HG03159 (cell line): ENCODE measurements at regions not wholly inside any gene's neighbourhood (a gene's known extent, or its start where the extent isn't known, plus 50 kb on each side); places are given as distances from the start of the nearest gene placed in this dataset.

ENCODE experiments used
- ATAC-seq: cut with Tn5 transposase; IDR thresholded peaks from one replicate; pipeline ENCODE4 v1.9.1; 2021; ENCODE audit warnings: mild to moderate bottlenecking, moderate library complexity; ENCODE audit not compliant: unreplicated experiment

DNA sequence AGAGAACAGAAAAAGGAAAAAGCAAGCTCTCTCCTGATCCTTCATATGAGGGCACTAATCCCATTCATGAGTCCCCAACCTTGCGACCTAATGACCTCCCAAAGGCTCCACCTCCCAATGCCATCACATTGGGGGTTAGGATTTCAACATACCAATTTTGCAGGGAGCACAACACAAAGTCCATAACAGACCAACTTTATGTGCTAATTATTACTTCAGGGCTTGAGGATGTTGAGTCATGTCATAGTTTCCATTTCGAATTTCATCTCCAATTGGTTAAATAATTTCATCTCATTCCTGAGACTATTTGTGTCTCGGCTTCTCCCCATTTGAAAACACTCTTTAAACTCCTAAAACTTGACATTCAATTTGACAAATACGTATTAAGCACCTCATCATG, 69.9 kb upstream of the KLF7 start:
- ATAC-seq = no peak

DNA sequence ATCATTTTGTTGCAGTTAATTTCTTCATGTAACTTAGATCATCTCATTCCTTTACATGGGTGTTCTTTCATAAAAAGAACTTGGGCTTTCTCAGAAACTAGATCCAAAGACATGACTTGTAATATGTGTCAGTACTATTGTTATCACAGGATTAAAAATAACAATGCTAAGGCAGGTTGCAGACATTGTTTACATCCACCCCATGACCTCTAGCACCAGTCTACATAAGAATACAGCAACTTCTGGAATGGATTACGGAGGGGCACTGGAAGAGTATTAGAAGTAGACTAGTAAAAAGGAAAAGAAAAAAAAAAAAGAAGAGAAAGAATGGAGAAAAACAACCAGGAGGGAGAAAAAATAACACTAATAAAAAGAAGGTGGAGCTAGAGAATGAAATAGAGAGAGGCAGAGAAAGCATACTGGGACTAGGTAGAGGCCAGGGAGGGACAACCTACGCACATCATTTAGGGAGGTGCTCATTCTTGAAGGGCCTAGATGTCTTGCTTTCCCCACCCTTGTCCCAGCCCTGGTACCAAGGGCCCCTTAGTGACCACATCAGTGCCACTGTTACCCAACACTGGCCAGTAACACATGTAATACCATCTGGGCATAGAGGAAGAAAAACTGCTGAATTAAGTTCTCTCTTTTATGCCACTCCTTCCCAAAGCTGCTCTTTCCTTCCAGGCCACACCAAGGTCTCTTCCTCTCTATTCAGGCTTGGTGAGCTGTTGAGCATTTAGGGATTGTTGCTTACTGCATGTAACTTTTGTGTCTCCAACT, 70.6 kb upstream of the KLF7 start:
- no peak for ATAC-seq

DNA sequence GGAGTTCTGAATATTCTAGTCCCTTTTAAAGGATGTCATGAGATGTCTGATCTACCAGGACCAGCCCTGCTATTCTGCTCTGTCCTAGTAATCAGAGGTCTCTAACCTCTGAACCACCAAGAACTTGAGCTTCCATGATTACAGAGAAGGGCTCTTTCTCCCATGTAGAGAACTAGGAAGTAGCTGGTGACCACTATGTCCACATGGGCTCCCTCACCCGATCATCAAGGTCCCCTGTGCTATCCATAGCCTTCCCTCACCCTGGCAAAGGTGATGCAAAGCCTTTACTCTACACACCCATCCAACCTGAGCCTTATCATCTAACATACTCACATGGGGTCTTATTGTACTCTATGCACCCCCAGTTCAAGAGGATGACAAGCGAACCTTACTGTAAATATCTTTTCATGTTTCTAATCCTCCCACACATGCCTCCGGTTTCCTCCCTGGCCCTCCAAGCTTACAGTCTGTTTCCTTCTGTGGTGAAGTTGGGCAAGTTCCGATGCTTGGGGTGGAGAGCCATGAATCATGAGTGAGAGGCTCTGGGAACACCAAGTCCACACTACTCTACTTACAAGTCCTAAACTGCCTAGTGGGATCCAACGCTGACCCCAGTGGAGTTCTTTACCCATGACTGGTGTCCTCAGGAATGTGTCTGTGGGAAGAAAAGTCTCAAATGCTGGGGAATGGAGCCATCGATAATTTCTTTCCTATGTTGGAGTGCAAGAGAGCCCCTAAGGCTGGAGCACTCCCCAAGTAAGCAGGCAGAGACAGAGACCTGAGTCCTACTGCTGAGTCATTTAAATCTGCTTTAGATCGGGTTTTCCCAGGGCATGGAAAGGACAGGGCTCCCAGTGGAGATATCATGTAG, 73.3 kb upstream of the KLF7 start:
- no peak for ATAC-seq

DNA sequence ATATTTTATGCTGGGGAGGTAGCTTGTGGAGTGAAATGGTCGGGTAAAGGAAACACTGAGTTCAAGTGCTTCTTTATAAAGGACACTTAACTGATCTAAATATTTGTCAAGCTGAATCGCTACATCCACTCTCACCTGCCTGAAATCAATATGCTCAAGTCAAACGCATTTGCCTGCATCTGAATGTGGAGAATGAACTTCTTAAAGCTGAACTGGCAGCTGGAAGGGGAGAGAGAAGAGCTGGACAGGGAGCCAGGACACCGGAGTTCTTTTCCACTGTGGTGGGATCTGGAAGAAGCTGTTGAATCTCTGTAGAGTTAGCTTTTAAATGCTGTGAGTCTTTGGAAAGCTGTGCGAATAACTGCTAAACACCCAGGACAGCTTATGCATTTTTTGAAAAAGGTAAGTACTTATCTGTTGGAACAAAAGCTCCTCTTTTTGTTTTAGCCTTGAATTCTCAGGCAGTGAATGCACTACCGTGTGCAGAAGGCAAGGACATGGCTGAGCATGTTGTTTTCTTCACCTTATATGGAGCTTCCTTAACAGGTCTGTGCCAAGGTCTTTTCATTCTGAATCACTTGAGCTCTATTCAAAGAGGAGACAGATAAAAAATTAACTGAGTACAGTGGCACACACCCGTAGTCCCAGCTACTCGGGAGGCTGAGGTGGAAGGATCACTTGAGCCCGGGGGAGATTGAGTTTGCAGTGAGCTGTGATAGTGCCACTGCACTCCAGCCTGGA, 74.2 kb upstream of the KLF7 start:
- ATAC-seq = no peak

DNA sequence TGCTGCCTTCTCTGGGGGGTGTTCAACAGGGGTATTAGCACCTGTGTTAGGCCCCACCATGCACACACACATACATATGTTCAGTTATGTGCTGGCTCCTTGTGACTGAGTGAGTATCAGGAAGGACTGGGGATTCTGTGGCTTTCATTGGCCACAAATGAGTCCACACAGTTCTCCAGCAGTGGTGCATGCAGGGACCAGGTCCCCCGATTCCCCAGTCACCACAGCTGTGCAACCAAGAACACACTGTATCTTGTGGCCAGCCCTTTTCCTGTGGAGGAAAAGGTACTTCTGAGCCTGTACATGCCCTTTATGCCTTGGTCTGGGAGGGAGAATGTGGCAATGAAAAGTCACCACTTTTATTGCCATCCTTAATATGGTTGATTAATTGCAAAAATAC, 74.9 kb upstream of the KLF7 start:
- no peak for ATAC-seq

DNA sequence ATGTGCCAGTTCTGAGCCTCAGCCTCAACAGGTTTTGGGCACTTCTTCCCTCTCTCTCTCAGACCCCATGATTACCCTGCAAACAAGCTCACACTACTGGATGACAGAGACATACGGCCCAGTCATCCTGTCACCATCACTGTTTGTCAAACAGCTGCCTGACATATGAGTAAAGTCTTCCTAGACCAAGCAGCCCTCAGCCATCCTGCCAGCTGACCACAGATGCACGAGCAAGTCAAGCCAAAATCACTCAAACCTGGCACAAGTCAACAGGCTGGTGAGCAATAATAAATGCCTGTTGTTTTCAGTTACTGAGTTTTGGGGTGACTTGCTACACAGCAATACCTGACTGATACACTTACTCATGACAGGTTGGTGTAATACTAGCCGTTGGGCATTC, 75.5 kb upstream of the KLF7 start:
- ATAC-seq = no peak

DNA sequence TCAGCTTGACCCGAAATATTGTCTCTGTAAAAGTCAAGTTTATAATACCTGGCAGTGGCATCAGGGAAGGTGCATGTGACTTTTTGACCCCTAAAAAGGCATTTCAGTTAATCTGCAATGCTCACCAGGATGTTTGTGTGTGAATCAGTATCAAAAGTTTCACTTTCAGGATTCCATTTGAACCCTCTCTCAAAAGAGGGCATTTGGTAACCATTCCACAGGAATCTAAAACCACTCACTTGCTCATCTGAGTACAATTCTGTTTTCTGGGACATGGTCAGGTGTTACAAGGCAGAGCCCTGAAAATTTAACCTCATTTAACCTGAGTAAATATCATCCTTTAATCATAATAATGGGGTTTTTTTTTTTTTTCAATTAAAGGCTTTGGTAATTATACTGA, 77.9 kb upstream of the KLF7 start:
- ATAC-seq = no peak

DNA sequence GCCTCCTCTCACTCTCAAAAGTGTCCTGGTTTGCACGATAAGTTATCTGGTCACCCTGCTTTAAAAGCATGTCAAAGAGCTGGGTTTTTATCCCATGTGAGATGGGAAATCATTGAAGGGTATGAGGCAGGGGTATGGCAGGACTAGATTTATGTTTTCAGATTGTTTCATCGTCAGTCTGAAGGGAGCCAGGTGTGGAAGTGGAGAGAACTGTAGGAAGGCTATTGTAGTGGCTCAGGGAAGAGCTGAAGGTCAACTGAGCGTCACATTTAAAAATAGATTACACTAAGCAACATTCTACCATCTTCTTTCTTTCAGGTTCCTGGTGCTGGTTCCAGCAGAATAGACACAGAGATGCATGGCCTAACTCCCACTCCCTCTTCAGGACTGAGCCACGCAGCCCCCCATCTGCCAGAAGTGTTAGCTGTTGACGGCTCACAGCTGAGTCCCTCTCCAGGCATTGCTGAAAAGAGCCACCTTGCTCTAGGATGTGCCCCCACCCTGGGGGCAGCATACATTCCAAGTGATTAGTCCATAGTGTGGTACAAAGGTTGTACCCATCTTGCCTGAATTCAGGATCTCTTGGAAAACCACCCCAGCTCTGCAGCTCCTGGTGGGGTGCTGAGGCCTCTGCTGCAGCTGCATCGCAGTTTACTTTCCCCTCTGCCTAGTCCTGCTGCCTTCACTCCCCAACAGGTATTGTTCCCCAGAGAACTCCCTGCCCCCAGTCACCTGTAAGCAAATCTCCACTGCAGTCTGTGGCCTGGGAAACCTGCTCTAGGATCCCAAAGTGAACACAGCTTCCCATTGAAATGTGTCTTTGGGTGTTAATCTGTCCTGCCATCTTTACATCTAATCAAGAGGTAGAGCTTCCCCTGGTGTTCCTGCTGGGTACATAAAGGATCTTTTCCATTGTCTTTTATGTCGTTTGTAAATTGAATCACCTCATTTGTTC, 79.5 kb upstream of the KLF7 start:
- no peak for ATAC-seq

DNA sequence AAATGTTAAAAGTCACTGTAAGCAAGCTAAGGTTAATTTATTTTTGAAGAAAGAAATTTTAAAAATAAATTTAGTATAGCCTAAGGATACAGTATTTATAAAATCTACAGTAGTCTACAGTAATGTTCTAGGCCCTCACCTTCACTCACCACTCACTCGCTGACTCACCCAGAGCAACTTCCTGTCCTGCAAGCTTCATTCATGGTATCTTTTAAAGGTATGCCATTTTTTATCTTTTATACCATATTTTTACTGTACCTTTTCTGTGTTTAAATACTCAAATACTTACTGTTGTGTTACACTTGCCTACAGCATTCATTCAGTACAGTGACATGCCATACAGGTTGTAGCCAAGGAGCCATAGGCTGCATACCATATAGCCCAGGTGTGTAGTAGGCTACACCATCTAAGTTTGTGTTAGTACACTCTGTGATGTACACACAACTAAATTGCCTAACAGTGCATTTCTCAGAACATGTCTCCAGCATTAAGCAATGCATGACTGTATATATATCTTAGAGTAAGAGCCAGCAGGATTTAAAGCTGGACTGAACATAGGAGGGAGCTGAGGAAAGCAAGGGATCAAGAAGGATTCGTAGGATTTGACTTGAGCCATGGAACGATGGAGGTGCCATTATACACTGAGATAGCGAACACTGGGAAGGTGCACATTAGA, 83.1 kb upstream of the KLF7 start:
- no peak for ATAC-seq

DNA sequence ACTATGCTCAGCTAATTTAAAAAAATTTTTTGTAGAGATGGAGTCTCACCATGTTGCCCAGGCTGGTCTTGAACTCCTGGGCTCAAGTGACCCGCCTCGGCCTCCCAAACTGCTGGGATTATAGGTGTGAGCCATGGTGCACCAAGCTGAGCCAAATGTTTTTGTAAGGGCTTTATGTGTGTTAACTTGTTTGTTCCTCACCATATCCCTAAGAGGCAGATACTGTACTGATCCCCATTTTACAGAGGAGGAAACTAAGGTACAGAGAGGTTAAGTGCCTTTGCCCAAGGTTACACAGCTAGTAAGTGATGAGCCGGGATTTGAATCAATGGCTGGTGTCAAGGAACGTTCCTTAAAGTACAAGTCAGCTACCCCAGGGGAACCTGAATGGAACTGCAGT, 85.3 kb upstream of the KLF7 start:
- ATAC-seq = no peak

DNA sequence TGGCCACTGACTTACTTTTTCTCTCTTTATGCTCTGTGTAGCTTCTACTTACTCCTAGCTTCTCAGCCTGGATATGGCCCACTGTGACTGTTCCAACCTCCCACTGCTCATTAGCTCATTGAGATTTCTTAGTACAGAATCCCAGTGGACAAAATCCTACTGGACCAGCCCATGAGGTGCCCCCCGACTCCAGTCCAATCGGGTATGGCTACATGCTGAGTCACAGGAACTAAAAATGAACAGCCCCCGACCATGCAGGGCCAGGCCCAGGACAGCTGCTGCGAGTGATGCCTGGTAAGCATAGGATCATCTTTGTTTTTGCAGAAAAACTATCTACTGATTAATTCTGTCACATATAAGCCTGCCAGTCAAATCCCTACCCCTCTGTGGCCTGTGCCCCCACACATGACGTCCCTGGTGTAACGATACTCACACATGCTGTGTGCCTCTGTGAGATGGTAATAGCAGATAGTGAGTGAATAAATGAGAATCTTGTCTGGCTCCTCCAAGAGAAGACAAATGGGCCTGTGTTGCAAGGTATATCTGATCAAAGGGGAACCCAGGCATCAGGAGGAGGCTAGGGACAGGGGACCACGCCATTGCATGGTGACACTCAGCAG, 85.9 kb upstream of the KLF7 start:
- ATAC-seq = no peak

DNA sequence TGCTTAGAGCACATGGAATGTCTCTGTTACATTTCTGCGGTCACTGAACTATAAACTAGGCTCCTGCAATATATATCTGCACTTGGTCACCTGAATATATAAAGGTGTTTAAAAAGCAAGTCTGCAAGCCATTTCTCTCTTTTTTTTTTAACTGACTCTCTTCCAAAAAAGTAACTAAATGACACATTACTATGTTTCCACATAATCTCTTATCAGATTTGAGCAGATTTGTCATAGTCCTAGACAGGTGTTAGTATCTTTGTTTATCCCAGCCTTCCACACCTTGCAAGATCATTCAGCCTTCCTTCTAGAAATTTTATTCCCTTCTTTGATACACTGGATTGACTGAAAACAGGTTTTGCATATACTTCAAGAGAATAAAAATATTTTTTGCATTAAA, 86.7 kb upstream of the KLF7 start:
- ATAC-seq = no peak

DNA sequence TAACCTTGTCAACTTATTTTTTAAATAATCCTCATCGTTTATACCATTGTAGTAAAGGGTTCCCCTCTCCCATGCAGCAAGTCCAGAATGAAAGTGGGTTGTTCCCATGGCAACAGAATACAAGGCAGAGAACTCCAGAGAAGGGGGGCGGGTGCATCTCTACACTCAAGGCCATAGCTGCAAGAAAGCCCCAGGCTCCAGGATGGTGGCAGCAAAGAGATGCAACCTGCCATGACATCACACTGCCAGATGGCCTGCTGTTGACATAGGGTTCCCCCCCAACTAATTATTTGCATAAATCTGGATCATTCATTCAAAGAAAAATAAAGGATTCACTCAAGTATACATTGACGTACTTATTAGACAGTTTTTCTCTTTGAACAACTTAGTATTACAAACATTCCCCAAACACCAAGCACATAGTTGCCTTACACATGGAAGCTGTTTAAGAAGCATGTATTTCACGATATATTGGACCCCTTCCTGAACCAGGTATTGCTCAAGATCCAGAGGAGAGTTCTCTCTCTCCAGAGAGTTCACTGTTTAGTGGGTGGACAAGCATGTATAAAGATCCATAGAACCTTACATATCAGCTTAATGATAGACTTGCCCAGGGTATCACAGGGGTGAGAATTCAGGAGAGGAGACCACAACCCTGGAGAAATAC, 87.4 kb upstream of the KLF7 start:
- no peak for ATAC-seq

DNA sequence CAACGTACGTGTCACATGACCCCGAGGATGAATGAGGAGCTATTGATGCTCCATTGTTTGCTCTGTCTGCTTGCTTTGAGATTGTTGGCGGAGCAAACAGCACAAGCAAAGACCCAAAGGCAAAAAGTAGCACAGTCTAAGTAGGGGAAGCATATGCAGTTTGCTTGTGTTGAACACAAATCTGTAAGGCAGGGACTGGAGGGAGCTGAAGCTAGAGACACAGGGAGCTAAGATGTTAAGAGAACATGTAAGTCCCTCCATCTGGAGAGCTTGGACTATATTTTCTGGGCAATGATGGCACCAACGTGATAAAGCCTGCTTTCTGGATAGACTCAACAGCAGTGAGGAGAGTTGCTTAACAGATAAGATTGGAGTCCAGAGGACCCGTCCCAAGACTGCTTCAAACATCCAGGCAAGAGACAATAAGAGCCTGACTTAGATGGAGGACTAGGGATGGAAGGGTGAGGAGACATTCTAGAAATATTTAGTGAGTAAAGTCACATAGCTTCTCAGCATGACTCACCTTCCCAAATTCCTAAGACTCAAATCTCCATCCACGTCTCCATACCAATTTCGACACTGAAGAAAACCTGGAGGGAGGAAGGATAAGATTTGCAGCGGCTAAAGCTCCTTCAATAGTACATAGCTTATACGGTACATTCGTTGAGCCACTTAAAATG, 88.1 kb upstream of the KLF7 start:
- ATAC-seq = no peak

DNA sequence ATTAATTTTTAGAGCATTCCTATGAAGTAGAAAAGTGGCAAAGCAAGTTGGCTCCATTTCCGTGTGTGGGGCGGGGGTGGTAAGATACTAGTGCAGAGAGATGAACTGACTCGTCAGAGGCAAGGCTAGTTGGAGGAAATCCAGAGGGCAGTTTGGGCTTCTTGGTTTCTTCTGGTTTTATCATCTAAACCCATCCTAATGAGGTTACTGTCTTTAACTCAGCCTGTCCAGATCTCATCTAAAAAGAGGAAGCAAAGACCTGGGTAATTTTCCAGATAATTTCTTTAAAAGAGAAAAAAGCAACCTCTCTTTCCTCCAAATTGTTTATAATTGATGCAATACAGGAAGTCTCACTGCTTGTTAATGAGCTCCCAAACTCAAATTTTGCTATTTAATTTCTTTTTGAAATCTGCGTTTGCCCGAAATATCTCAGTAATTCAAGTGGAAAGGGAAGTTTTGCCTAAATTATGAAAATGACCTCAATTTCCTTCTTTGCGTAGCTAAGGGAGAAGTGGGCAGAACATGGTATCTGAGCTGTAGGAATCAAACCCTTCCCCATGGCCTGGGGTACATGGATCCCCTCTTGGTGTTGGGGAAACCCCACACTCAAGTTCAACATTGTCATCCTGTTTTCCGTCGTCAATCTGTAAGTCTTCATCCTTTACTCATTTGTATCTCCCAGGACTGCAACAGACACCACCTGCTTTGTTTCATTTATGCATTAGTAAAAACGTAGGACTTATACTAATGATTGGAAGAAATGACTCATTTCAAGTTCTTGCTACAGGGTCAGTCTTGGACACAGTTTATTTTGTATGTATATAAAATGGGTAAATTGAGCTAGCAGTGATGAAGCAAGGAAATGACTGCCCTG, 89.1 kb upstream of the KLF7 start:
- ATAC-seq = no peak

DNA sequence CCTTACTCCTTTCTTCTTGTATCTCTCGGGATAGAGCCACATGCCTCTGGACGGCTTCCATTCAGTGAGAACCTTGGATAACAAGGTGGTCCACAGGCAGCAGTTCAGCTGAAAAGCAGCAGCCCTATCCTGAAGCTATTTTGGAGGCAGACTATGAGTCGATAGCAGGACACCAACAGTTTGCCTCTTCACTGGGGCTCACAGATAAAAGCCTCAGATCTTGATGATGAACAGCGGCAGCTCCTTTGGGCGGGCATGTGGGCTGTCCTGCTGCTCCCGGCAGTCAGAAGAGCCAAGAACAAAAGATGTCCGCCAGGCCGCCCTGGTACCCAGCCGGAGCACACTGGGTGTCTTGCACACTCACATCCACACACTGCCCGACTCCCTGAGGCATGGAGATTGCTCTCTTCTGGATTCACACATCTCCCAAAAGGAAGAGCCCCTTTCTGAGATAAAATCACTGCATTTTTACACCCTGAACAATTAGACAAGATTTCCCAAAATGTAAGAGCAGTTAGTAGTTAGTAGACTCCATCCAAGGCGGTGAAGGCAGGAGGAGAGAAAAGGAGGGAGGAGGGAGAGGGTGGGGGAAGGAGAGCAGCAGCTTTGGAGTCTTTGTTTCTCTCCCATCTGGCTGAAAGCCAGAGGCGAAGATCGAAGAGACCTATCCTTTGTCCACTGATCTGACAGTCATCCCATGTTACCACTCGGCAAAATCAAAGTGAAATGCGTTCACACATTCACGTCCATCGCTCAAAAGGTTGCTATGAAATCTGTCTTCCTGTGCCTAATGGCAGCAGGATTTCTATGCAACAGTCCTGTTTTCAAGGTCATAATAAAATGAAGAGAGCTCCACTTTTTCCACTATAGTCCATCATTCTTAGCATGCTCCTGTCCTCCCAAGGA, 90.1 kb upstream of the KLF7 start:
- ATAC-seq = no peak
